HEK293 (cell line): ENCODE measurements at regions not wholly inside any gene's neighbourhood (a gene's known extent, or its start where the extent isn't known, plus 50 kb on each side); places are given as distances from the start of the nearest gene placed in this dataset.

Source experiments
- CTCF ChIP-seq: fragments of 450-650 bp; formaldehyde crosslinking; IDR thresholded peaks from 2 replicates; pipeline ENCODE4 v1.5.1; 2016; ENCODE audit warnings: missing biosample characterization, missing genetic modification characterization
- REST ChIP-seq: fragments of 450-650 bp; formaldehyde crosslinking; IDR thresholded peaks from 2 replicates; pipeline ENCODE4 v1.5.1; 2016; ENCODE audit warnings: missing biosample characterization, missing genetic modification characterization
- ZNF302 ChIP-seq: fragments of 450-650 bp; formaldehyde crosslinking; IDR thresholded peaks from 2 replicates; pipeline ENCODE4 v1.5.1; 2016; ENCODE audit warnings: missing biosample characterization, missing genetic modification characterization, low read depth
- ZNF692 ChIP-seq: fragments of 450-650 bp; formaldehyde crosslinking; IDR thresholded peaks from 2 replicates; pipeline ENCODE4 v1.5.1; 2016; ENCODE audit warnings: missing biosample characterization, missing genetic modification characterization

GRCh38 chr12:89180496-89180895, 171.8 kb downstream of the DUSP6 start:
- TF ChIP-seq CTCF (tag by site-specific recombination) (no peak), REST (no peak), ZNF692 (no peak), ZNF302 (no peak)
